ENCODE measurements at regions not wholly inside any gene's neighbourhood (a gene's known extent, or its start where the extent isn't known, plus 50 kb on each side); places are given as distances from the start of the nearest gene placed in this dataset.

GRCh38 chr10:33546031-33546430, 211.6 kb upstream of the NRP1 start:
- no peak for DNase-seq (ENCODE audit: low read depth in 2 of 2)

GRCh38 chr10:33542752-33543505, 208.5 kb upstream of the NRP1 start:
- no peak for DNase-seq (ENCODE audit: low read depth in 2 of 2)

GRCh38 chr10:33539116-33539515, 204.6 kb upstream of the NRP1 start:
- no peak for DNase-seq (ENCODE audit: low read depth in 2 of 2)

GRCh38 chr10:33537066-33537465, 202.6 kb upstream of the NRP1 start:
- DNase-seq (ENCODE audit: low read depth in 2 of 2): no peak

- no peak for DNase-seq (ENCODE audit: low read depth in 2 of 2)
Measured at GRCh38 chr10:33536508-33536907, 202.0 kb upstream of the NRP1 start.

GRCh38 chr10:33535866-33536265, 201.4 kb upstream of the NRP1 start:
- no peak for DNase-seq (ENCODE audit: low read depth in 2 of 2)

GRCh38 chr10:33534416-33534815, 199.9 kb upstream of the NRP1 start:
- no peak for DNase-seq (ENCODE audit: low read depth in 2 of 2)

- DNase-seq (ENCODE audit: low read depth in 2 of 2): no peak
Measured at GRCh38 chr10:33533612-33534011, 199.1 kb upstream of the NRP1 start.

GRCh38 chr10:33532901-33533300, 198.4 kb upstream of the NRP1 start:
- DNase-seq (ENCODE audit: low read depth in 2 of 2): no peak

- DNase-seq (ENCODE audit: low read depth in 2 of 2): no peak
Measured at GRCh38 chr10:33529234-33529633, 194.8 kb upstream of the NRP1 start.

GRCh38 chr10:33524966-33525365, 190.5 kb upstream of the NRP1 start:
- no peak for DNase-seq (ENCODE audit: low read depth in 2 of 2)

GRCh38 chr10:33524041-33524440, 189.6 kb upstream of the NRP1 start:
- DNase-seq (ENCODE audit: low read depth in 2 of 2): no peak

- DNase-seq (ENCODE audit: low read depth in 2 of 2): no peak
Measured at GRCh38 chr10:33523236-33523792, 188.8 kb upstream of the NRP1 start.

- DNase-seq (ENCODE audit: low read depth in 2 of 2): no peak
Measured at GRCh38 chr10:33521904-33522303, 187.4 kb upstream of the NRP1 start.

- no peak for DNase-seq (ENCODE audit: low read depth in 2 of 2)
Measured at GRCh38 chr10:33521062-33521461, 186.6 kb upstream of the NRP1 start.

GRCh38 chr10:33520223-33520622, 185.8 kb upstream of the NRP1 start:
- DNase-seq (ENCODE audit: low read depth in 2 of 2): no peak

- no peak for DNase-seq (ENCODE audit: low read depth in 2 of 2)
Measured at GRCh38 chr10:33519130-33519860, 184.8 kb upstream of the NRP1 start.

- no peak for DNase-seq (ENCODE audit: low read depth in 2 of 2)
Measured at GRCh38 chr10:33510206-33510605, 175.7 kb upstream of the NRP1 start.

- DNase-seq (ENCODE audit: low read depth in 2 of 2): peak; percentile 1 to 10
Measured at GRCh38 chr10:33509231-33509831, 174.9 kb upstream of the NRP1 start.

GRCh38 chr10:33507662-33508425, 173.4 kb upstream of the NRP1 start:
- no peak for DNase-seq (ENCODE audit: low read depth in 2 of 2)

- DNase-seq (ENCODE audit: low read depth in 2 of 2): no peak
Measured at GRCh38 chr10:33506838-33507661, 172.6 kb upstream of the NRP1 start.

All from stimulated activated CD8-positive, alpha-beta memory T cell treated with anti-CD3 and anti-CD28 coated beads, Interleukin-2, amount 100 ng/mL, for 48 hours (primary cell).